Endothelial cell of umbilical vein (primary cell): ENCODE measurements at regions not wholly inside any gene's neighbourhood (a gene's known extent, or its start where the extent isn't known, plus 50 kb on each side); places are given as distances from the start of the nearest gene placed in this dataset.

ENCODE experiments used
- BruUV-seq: library from RNA; stranded (reverse); fragments of 400-500 nt; replicated peaks from 2 replicates; lab custom pipeline; 2021; lab: Mats Ljungman, UMichigan
- CTCF ChIA-PET: fragments of 300-600, 350-600 bp; sonication (Branson Sonifier 250); formaldehyde crosslinking; loops from one replicate; lab custom pipeline; 2021; ENCODE audit warnings: antibody characterized with exemption, inconsistent platforms; lab: Charles Lee
- POLR2A ChIA-PET: fragments of 300-600, 350-600 bp; sonication (Branson Sonifier 250); formaldehyde crosslinking; loops from one replicate; lab custom pipeline; 2021; ENCODE audit warnings: antibody characterized with exemption, inconsistent platforms; lab: Charles Lee
- DNase-seq: peaks from one replicate; pipeline ENCODE4 v3.0.0-alpha.2; 2011; ENCODE audit warnings: low read depth, low spot score
- FAIRE-seq: peaks from 2 replicates; lab custom pipeline; 2011; peaks lifted over from hg19 to GRCh38; lab: Jason Lieb, UNC
- H2AFZ ChIP-seq: 2 replicates; pipeline ENCODE4 v1.6.0; 2012; ENCODE audit warnings: low read depth, low read length, control low read depth, inconsistent platforms
- H3K27ac ChIP-seq: 2 replicates; pipeline ENCODE4 v1.5.1; 2011; ENCODE audit warnings: low read depth, mild to moderate bottlenecking, control low read depth, low read length, moderate library complexity; ENCODE audit not compliant: insufficient read depth
- H3K27me3 ChIP-seq, 2 experiments: 2 replicates each; pipeline versions ENCODE4 v1.6.0 to v1.6.1; 2011; ENCODE audit warnings: low read length in 2 of 2, mixed read lengths in 1 of 2; ENCODE audit not compliant: control insufficient read depth in 2 of 2, insufficient read depth in 2 of 2
- H3K36me3 ChIP-seq, 2 experiments: 2 replicates in 1 of 2; 3 replicates in 1 of 2; pipeline ENCODE4 v1.5.1; 2011; ENCODE audit warnings: low read length in 2 of 2, mild to moderate bottlenecking in 1 of 2, moderate library complexity in 1 of 2; ENCODE audit not compliant: control insufficient read depth in 2 of 2, insufficient read depth in 2 of 2; ENCODE audit errors: extremely low read depth in 1 of 2
- H3K4me1 ChIP-seq: 3 replicates; pipeline ENCODE4 v1.5.1; 2011; ENCODE audit warnings: mild to moderate bottlenecking, low read length; ENCODE audit not compliant: control insufficient read depth, insufficient read depth; ENCODE audit errors: extremely low read depth
- H3K4me2 ChIP-seq: 2 replicates; pipeline ENCODE4 v1.6.1; 2011; ENCODE audit warnings: low read length, control low read depth, mixed read lengths; ENCODE audit not compliant: insufficient read depth
- H3K4me3 ChIP-seq, 3 experiments: fragments of 200-600 bp in 1 of 3; sonication (generic), shearing (Covaris generic) in 1 of 3; replicated peaks in 1 of 3; 2 replicates each; pipeline ENCODE4 v1.5.1; 2011 to 2016; ENCODE audit warnings: control low read depth in 3 of 3, low read length in 3 of 3, mild to moderate bottlenecking in 2 of 3, inconsistent platforms in 1 of 3, low read depth in 1 of 3, moderate library complexity in 1 of 3; ENCODE audit not compliant: insufficient read depth in 1 of 3
- H3K79me2 ChIP-seq: 2 replicates; pipeline ENCODE4 v1.6.0; 2012; ENCODE audit warnings: low read length, inconsistent platforms; ENCODE audit not compliant: control insufficient read depth, insufficient read depth
- H3K9ac ChIP-seq: replicated peaks from 2 replicates; pipeline ENCODE3; 2011; ENCODE audit warnings: low read length, control low read depth; ENCODE audit not compliant: insufficient read depth; ENCODE audit errors: extremely low read depth
- H3K9me1 ChIP-seq: replicated peaks from 3 replicates; pipeline ENCODE4 v1.6.0; 2011; ENCODE audit warnings: mild to moderate bottlenecking, low read length; ENCODE audit not compliant: control insufficient read depth, insufficient read depth; ENCODE audit errors: extremely low read depth
- H3K9me3 ChIP-seq: replicated peaks from 2 replicates; pipeline ENCODE4 v1.5.1; 2012; ENCODE audit warnings: low read length, inconsistent platforms; ENCODE audit not compliant: control insufficient read depth, insufficient read depth
- H4K20me1 ChIP-seq: replicated peaks from 2 replicates; pipeline ENCODE3; 2011; ENCODE audit warnings: mild to moderate bottlenecking, low read length; ENCODE audit not compliant: control insufficient read depth, insufficient read depth; ENCODE audit errors: extremely low read depth
- EZH2 ChIP-seq: IDR thresholded peaks from 2 replicates; pipeline ENCODE4 v1.6.1; 2012; ENCODE audit warnings: borderline replicate concordance, low read depth, mild to moderate bottlenecking, moderate library complexity, low read length, inconsistent platforms; ENCODE audit not compliant: severe bottlenecking
- FOS ChIP-seq: IDR thresholded peaks from 2 replicates; pipeline ENCODE4 v1.6.1; 2011; ENCODE audit warnings: mild to moderate bottlenecking, low read length, moderate library complexity, borderline replicate concordance; ENCODE audit not compliant: insufficient read depth
- GATA2 ChIP-seq: IDR thresholded peaks from 2 replicates; pipeline ENCODE4 v1.7.0; 2011; ENCODE audit warnings: low read depth, mild to moderate bottlenecking, moderate library complexity, mixed read lengths, low read length; ENCODE audit not compliant: insufficient read length, insufficient read depth
- JUN ChIP-seq: IDR thresholded peaks from 2 replicates; pipeline ENCODE4 v1.6.1; 2011; ENCODE audit warnings: borderline replicate concordance, low read depth; ENCODE audit not compliant: insufficient read length, insufficient read depth
- MYC ChIP-seq: IDR thresholded peaks from one replicate; pipeline ENCODE4 v1.6.1; 2011; ENCODE audit warnings: mild to moderate bottlenecking, low read depth, low read length
- POLR2A ChIP-seq: IDR thresholded peaks from 2 replicates; pipeline ENCODE4 v1.6.1; 2012; ENCODE audit warnings: low read depth, mild to moderate bottlenecking, control low read depth, low read length
- POLR2AphosphoS5 ChIP-seq: IDR thresholded peaks from 2 replicates; pipeline ENCODE4 v1.6.1; 2012; ENCODE audit warnings: low read depth, mild to moderate bottlenecking, control low read depth, low read length, moderate library complexity; ENCODE audit not compliant: insufficient read depth
- dilution Hi-C: fragments of 300-500 bp; cut with MboI; formaldehyde crosslinking; loops from one replicate; pipeline ENCODE4 v1.15.0; 2019; ENCODE audit warnings: low sequenced_read_pairs; ENCODE audit not compliant: extremely low pct_ligation_motif_present
- intact Hi-C: fragments of 100-400 bp; cut with micrococcal nuclease; formaldehyde crosslinking; loops from one replicate; pipeline ENCODE4 v1.10.0; 2022
- TF ChIP-seq, protein P1 (sequence below), 2 donors: IDR thresholded peaks; 1 replicate in 1 of 2; 2 replicates in 1 of 2; pipeline ENCODE4 v1.5.1; 2011; ENCODE audit warnings: low read length in 2 of 2, mild to moderate bottlenecking in 2 of 2, moderate library complexity in 2 of 2, control low read depth in 1 of 2, inconsistent platforms in 1 of 2, low read depth in 1 of 2; ENCODE audit not compliant: insufficient read depth in 1 of 2; ENCODE audit errors: extremely low read depth in 1 of 2
- TF ChIP-seq, protein P2 (sequence below): IDR thresholded peaks from 2 replicates; pipeline ENCODE4 v1.6.1; 2011; ENCODE audit not compliant: insufficient read depth, insufficient read length

- DNase-seq = no peak
- dilution Hi-C loops = no loop called here
- Histone ChIP-seq H3K27me3 (peaks cover 28 to 29% of the 10 kb centered on the region in 2 experiments), H3K4me3 (no peak overlapping the region), H4K20me1 (no peaks in the 10 kb centered on the region), H3K27ac (no peak overlapping the region), H3K9me1 (no peaks in the 10 kb centered on the region), H3K9ac (no peak overlapping the region), H3K4me2 (no peak overlapping the region), H3K4me1 (no peaks in the 10 kb centered on the region), H3K9me3 (no peaks in the 10 kb centered on the region), H2AFZ (no peak overlapping the region), H3K79me2 (no peaks in the 10 kb centered on the region), H3K36me3 (no peaks in the 10 kb centered on the region)
- FAIRE-seq = no peak
- POLR2A ChIA-PET = no interaction called here
- TF ChIP-seq MYC (no peak), POLR2AphosphoS5 (no peak), JUN (no peak), EZH2 (no peak), FOS (no peak), POLR2A (no peak), GATA2 (no peak)
- TF ChIP-seq, protein P1, sequence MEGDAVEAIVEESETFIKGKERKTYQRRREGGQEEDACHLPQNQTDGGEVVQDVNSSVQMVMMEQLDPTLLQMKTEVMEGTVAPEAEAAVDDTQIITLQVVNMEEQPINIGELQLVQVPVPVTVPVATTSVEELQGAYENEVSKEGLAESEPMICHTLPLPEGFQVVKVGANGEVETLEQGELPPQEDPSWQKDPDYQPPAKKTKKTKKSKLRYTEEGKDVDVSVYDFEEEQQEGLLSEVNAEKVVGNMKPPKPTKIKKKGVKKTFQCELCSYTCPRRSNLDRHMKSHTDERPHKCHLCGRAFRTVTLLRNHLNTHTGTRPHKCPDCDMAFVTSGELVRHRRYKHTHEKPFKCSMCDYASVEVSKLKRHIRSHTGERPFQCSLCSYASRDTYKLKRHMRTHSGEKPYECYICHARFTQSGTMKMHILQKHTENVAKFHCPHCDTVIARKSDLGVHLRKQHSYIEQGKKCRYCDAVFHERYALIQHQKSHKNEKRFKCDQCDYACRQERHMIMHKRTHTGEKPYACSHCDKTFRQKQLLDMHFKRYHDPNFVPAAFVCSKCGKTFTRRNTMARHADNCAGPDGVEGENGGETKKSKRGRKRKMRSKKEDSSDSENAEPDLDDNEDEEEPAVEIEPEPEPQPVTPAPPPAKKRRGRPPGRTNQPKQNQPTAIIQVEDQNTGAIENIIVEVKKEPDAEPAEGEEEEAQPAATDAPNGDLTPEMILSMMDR (IDR thresholded peaks at IDR 0.05; ENCODE audit: extremely low read depth in 1 of 2, insufficient read depth in 1 of 2, low read depth in 1 of 2, low read length in 2 of 2) = no peak
- TF ChIP-seq, protein P2, sequence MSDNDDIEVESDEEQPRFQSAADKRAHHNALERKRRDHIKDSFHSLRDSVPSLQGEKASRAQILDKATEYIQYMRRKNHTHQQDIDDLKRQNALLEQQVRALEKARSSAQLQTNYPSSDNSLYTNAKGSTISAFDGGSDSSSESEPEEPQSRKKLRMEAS = no peak
- CTCF ChIA-PET = interaction anchor here (1.2 to 4.2 kb wide), 4 partner anchors 9 to 475 kb away, joined by 6 to 98 read pairs (median 8); no protein-coding TSS in a partner anchor
- BruUV-seq = no TSS peak
- intact Hi-C loops = loop anchor here (5.0 kb wide), 1 partner anchor 198 kb away; no protein-coding TSS in a partner anchor
These were observed 403.0 kb downstream of the SEC14L1 start for GRCh38 chr17:77543801-77544200.
